ENCODE measurements at regions not wholly inside any gene's neighbourhood (a gene's known extent, or its start where the extent isn't known, plus 50 kb on each side); places are given as distances from the start of the nearest gene placed in this dataset.

- in situ Hi-C loops (cut with HindIII; ENCODE audit: low sequenced_read_pairs), result no loop called here
- DNase-seq (ENCODE audit: low read depth), result no peak
- H3K4me3 ChIP-seq (ENCODE audit: low read depth, low read length), result no peak overlapping the region
- no peak for TF ChIP-seq CTCF (IDR thresholded peaks at IDR 0.05; ENCODE audit: low read depth, low read length, missing control alignments)
These were observed 85.9 kb downstream of the VIP start for GRCh38 chr6:152836523-152836922.

GRCh38 chr6:152845421-152845820 is 94.8 kb downstream of the VIP start:
- no peak overlapping the region for H3K4me3 ChIP-seq (ENCODE audit: low read depth, low read length)
- DNase-seq (ENCODE audit: low read depth), result no peak
- TF ChIP-seq CTCF (IDR thresholded peaks at IDR 0.05; ENCODE audit: low read depth, low read length, missing control alignments), result no peak
- in situ Hi-C loops (cut with HindIII; ENCODE audit: low sequenced_read_pairs), result no loop called here

- in situ Hi-C loops (cut with HindIII; ENCODE audit: low sequenced_read_pairs), result no loop called here
- TF ChIP-seq CTCF (IDR thresholded peaks at IDR 0.05; ENCODE audit: low read depth, low read length, missing control alignments), result no peak
- DNase-seq (ENCODE audit: low read depth), result no peak
- no peak overlapping the region for H3K4me3 ChIP-seq (ENCODE audit: low read depth, low read length)
These were observed 96.2 kb downstream of the VIP start for GRCh38 chr6:152846825-152847224.

GRCh38 chr6:152848919-152849318 is 98.3 kb downstream of the VIP start:
- H3K4me3 ChIP-seq (ENCODE audit: low read depth, low read length), result no peak overlapping the region
- in situ Hi-C loops (cut with HindIII; ENCODE audit: low sequenced_read_pairs), result no loop called here
- TF ChIP-seq CTCF (IDR thresholded peaks at IDR 0.05; ENCODE audit: low read depth, low read length, missing control alignments), result no peak
- no peak for DNase-seq (ENCODE audit: low read depth)

- H3K4me3 ChIP-seq (ENCODE audit: low read depth, low read length), result no peak overlapping the region
- in situ Hi-C loops (cut with HindIII; ENCODE audit: low sequenced_read_pairs), result no loop called here
- TF ChIP-seq CTCF (IDR thresholded peaks at IDR 0.05; ENCODE audit: low read depth, low read length, missing control alignments), result no peak
- DNase-seq (ENCODE audit: low read depth), result no peak
These were observed 103.6 kb downstream of the VIP start for GRCh38 chr6:152854086-152854795.

GRCh38 chr6:152858141-152858540 is 107.5 kb downstream of the VIP start:
- no peak overlapping the region for H3K4me3 ChIP-seq (ENCODE audit: low read depth, low read length)
- in situ Hi-C loops (cut with HindIII; ENCODE audit: low sequenced_read_pairs), result no loop called here
- no peak for TF ChIP-seq CTCF (IDR thresholded peaks at IDR 0.05; ENCODE audit: low read depth, low read length, missing control alignments)
- DNase-seq (ENCODE audit: low read depth), result no peak
